GM12891 (cell line): ENCODE measurements at regions not wholly inside any gene's neighbourhood (a gene's known extent, or its start where the extent isn't known, plus 50 kb on each side); places are given as distances from the start of the nearest gene placed in this dataset.

Experiments
- POLR2A ChIP-seq: IDR thresholded peaks from 2 replicates; pipeline ENCODE4 v1.6.1; 2011; ENCODE audit warnings: low read depth, low read length, control low read depth
- POLR2AphosphoS5 ChIP-seq: IDR thresholded peaks from 2 replicates; pipeline ENCODE4 v1.6.1; 2011; ENCODE audit warnings: low read depth, low read length, control low read depth
- POU2F2 ChIP-seq: IDR thresholded peaks from 2 replicates; pipeline ENCODE4 v1.6.1; 2011; ENCODE audit warnings: low read depth, mild to moderate bottlenecking, control low read depth, low read length, moderate library complexity
- SPI1 ChIP-seq: IDR thresholded peaks from 2 replicates; pipeline ENCODE4 v1.6.1; 2011; ENCODE audit warnings: low read depth, low read length, control low read depth
- TAF1 ChIP-seq: IDR thresholded peaks from 2 replicates; pipeline ENCODE4 v1.6.1; 2011; ENCODE audit warnings: low read depth, low read length, control low read depth

- no peak for TF ChIP-seq POLR2AphosphoS5
- no peak for TF ChIP-seq SPI1
- no peak for TF ChIP-seq POLR2A
- TF ChIP-seq TAF1 = no peak
- TF ChIP-seq POU2F2 = no peak
Measured at GRCh38 chr13:89822467-89822866, 1525.0 kb upstream of the MIR17HG start.
